COLO668 (cell line): ENCODE measurements at regions not wholly inside any gene's neighbourhood (a gene's known extent, or its start where the extent isn't known, plus 50 kb on each side); places are given as distances from the start of the nearest gene placed in this dataset.

Experiments
- DNase-seq: peaks from one replicate; lab custom pipeline; 2025; ENCODE audit not compliant: unreplicated experiment; lab: John Stamatoyannopoulos, UW

- DNase-seq: no peak
Observed at GRCh38 chr1:29749024-29749945, 513.0 kb downstream of the PTPRU start.

- no peak for DNase-seq
Observed at GRCh38 chr1:29747196-29747595, 510.9 kb downstream of the PTPRU start.

GRCh38 chr1:29746076-29746665, 509.8 kb downstream of the PTPRU start:
- DNase-seq: no peak

GRCh38 chr1:29744684-29745490, 508.6 kb downstream of the PTPRU start:
- DNase-seq: no peak

GRCh38 chr1:29743931-29744330, 507.6 kb downstream of the PTPRU start:
- DNase-seq: no peak

- no peak for DNase-seq
Observed at GRCh38 chr1:29743264-29743663, 506.9 kb downstream of the PTPRU start.

GRCh38 chr1:29739176-29739575, 502.9 kb downstream of the PTPRU start:
- DNase-seq: no peak

GRCh38 chr1:29736582-29737188, 500.4 kb downstream of the PTPRU start:
- no peak for DNase-seq

GRCh38 chr1:29732453-29732852, 496.1 kb downstream of the PTPRU start:
- no peak for DNase-seq

GRCh38 chr1:29730623-29731022, 494.3 kb downstream of the PTPRU start:
- no peak for DNase-seq

- no peak for DNase-seq
Observed at GRCh38 chr1:29729281-29729680, 493.0 kb downstream of the PTPRU start.

GRCh38 chr1:29728703-29729102, 492.4 kb downstream of the PTPRU start:
- DNase-seq: no peak

- DNase-seq: no peak
Observed at GRCh38 chr1:29725262-29725661, 488.9 kb downstream of the PTPRU start.

GRCh38 chr1:29722598-29722997, 486.3 kb downstream of the PTPRU start:
- DNase-seq: no peak

- DNase-seq: no peak
Observed at GRCh38 chr1:29719253-29719652, 482.9 kb downstream of the PTPRU start.

- DNase-seq: no peak
Observed at GRCh38 chr1:29718791-29719190, 482.5 kb downstream of the PTPRU start.

- DNase-seq: no peak
Observed at GRCh38 chr1:29716306-29716705, 480.0 kb downstream of the PTPRU start.

GRCh38 chr1:29713857-29714256, 477.5 kb downstream of the PTPRU start:
- DNase-seq: no peak

GRCh38 chr1:29712801-29713200, 476.5 kb downstream of the PTPRU start:
- no peak for DNase-seq

- no peak for DNase-seq
Observed at GRCh38 chr1:29712284-29712651, 475.9 kb downstream of the PTPRU start.

GRCh38 chr1:29711582-29712283, 475.4 kb downstream of the PTPRU start:
- no peak for DNase-seq
